GM18870 (cell line): ENCODE measurements at regions not wholly inside any gene's neighbourhood (a gene's known extent, or its start where the extent isn't known, plus 50 kb on each side); places are given as distances from the start of the nearest gene placed in this dataset.

Source experiments
- ATAC-seq: cut with Tn5 transposase; IDR thresholded peaks from one replicate; pipeline ENCODE4 v1.9.1; 2021; ENCODE audit warnings: moderate library complexity; ENCODE audit not compliant: unreplicated experiment

DNA sequence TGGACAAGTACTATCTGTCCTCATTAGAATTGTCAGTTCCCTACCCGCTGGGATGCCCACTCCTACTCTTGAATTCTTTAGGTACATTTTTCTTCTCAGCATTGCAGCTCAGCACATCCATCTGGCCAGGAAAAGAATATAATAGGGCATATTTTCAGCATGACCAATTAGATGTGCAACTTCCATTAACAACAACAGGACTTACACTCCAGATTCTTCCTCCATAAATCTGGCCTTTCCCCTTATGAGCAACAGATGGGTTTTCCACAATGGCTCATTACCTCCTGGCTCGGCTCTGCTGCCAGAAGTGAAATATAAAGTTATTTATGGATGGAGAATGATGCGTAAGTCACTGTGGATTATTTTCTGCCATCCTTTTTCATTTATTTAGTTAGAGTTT is 443.8 kb upstream of the TGFBR2 start:
- no peak for ATAC-seq

DNA sequence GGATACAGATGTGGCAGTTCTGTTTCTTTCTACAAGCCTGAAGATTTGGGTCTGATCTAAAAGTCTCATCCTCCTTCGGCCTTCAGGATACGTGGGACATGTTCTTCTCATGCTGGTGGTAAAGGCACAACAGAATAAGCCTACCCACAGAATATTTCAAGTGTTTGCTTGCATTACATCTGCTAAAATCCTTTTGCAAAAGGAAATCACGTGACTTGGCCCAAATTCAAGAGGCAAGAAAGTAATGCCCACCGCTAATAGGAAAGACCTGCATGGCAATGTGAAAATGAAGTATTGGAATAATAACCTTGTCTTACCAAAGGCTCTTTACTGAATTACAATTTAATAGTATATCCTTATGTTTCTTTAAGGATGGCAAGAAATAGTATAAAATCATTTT is 439.9 kb upstream of the TGFBR2 start:
- no peak for ATAC-seq

DNA sequence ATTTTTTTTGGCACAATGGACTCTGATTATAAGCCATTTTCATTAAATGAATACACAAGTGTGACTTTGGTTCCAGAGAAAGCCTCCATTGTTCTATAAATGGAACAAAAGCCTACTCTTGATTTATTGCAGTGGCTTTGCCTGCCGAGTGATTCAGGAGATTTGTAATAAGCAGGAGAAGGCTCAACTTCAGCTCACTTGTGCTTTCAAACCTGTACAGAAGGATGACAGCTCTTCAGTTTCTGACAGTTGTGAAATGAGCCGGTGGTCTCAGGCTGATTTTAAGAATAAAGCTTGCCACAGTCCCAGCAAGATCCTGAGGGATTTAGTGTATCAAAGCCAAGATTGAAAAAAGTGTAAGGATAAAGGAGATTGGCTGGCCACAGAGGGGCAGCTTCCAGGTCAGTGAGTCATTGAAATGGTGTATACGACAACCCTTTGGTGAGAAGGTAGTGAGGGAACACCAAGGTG is 438.8 kb upstream of the TGFBR2 start:
- no peak for ATAC-seq

DNA sequence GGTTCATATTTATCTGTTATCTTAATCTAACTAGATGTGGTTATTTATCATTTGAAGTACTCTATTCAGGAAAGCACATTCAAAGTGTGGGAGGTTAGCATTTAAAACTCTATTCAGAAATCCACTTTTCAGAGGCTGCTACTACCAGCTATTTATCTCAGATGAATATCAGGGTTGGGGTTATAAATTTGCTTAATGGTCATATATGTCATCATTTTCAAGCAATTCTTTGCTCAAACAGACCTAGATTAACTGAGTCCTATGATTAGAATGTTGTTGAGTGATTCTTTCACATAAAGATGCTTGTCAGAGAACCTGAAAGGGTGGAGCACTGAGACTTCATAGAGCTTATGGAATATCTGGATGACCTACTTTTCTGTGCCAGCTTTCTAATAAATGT is 436.9 kb upstream of the TGFBR2 start:
- no peak for ATAC-seq

DNA sequence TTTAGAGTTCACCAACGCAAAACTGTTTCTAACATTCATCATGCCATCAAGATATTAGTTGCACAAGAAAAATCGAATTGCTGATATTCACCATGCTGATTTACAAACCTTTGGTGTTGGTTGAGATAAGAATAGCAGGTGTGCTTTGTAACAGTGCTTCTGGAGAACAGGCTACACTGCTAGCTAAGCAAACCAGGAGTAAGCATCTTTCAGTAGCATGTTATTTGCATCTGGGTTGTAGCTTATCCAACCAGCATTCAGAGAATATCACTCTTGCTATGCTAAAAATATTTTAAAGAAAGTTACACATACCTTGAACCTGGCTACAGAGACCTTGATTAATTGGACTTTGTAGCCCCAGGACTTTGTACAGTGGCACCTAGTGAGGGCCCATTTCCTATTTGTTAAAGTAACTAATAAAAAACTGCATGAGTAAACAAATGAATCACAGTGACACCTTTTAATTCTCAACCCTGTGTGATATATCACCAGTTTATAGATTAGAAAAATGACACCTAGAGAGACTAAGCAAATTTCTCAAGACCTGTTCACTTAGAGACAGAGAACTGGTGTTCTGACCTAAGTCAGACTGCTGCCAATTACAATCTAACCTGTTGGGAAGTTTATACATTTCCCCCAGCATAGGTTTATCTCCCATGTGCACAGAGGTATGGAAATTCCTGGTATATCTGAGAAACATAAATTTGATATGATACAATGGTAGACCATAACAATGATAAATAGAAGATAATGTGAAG is 435.5 kb upstream of the TGFBR2 start:
- ATAC-seq, result no peak

DNA sequence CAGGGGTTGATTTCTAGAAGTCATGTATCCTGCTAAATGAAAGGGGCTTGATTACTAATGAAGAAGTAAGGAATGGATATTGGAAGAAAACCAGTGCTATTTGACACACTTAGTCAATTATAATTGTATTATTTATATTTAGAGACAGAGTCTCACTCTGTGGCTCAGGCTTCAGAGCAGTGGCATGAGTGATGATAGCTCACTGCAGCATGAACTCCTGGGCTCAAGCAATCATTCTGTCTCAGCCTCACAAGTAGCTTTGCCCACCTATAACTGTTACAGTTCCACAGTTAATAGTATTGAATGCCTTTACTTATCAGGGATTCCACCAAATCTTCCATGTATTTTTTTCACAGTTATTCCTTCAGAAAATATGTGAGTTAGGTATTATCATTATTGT is 432.0 kb upstream of the TGFBR2 start:
- no peak for ATAC-seq

DNA sequence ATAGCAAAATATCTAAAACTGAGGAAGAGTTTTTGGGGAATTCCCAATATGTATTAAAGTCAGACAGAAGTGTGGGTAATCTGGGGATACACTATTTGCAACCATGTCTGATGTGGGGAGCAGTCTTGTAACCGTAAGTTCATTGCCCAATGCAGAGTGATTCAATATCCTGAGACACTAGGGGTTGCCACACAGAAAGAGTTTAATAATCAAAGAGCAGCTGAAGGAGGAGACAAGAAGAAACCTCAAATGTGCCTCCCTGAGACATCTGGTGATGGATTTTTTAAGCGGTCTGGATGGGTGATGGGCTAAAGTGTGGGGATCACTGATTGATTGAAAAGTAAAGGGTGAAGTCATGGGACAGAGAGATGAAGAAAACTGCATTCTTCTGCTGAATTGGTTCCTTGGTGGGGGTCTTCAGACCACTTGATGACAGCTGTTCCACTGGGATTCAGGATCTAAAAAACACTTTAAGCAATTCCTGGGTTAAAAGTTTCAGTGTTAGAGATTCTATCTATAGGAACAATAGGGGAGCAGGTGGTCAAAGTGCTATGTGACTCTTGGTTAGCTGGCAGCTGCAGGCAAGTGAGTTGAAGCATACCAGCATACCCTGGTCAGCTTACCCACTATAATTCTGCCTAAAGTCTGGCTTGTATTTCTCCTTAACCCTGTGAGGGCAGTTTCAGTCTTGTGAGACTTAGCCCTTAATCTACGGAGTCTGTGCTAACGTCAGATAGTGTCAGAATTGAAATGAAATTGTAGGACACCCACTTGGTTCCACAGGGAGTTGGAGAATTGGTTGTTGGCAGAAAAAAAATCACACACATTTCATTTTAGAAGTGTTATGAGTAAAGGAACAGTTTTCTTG is 425.9 kb upstream of the TGFBR2 start:
- ATAC-seq, result no peak

DNA sequence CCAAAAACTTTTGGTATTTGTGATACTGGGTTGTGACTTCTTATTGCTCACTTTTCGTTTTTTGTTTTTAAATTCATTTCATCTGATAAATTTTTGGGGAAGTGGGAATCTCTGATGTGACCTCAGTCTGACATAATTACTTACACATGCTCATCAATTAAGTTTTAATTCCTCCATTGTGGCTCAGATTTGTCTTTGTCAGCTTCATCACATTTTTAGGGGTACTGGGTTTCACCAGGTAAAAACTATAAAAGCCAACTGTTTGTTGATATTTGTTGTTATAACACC is 425.3 kb upstream of the TGFBR2 start:
- ATAC-seq, result no peak

DNA sequence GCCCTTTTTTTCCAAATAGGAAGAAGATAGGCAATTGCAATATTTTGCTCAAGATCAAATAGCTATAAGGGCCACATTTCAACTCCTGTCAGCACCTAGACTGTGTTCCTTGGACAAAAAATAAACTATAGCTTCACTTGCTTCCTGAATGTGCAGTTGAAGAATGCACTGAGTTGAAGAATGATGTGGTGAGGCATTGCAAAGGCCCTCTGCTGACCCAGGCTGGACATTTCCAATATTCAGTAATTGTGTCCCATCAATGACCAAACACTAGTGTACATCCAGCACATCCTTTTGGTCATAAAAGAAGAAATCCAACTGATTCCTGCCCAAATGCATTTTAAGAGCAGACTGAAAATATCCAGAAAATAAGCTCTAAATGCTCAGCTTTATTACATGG is 424.8 kb upstream of the TGFBR2 start:
- no peak for ATAC-seq

DNA sequence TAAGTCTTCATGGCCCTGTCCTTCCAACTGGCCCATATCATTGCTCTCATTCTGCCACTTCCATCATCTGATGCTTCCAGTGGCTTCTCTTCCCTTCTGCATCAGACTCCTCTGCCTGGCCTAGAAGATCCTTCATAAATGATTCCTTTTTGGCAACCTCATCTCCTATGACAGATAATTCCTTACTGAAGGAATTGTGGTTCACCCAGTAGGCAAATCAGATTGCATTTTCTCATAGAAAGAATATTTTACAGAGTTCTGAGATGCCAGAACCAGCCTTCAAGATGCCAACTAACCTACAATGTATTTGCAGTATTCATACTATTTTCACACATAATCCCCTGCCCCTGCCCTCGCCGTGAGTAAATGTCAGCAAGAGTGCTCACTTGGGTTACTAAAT is 423.0 kb upstream of the TGFBR2 start:
- ATAC-seq, result no peak

DNA sequence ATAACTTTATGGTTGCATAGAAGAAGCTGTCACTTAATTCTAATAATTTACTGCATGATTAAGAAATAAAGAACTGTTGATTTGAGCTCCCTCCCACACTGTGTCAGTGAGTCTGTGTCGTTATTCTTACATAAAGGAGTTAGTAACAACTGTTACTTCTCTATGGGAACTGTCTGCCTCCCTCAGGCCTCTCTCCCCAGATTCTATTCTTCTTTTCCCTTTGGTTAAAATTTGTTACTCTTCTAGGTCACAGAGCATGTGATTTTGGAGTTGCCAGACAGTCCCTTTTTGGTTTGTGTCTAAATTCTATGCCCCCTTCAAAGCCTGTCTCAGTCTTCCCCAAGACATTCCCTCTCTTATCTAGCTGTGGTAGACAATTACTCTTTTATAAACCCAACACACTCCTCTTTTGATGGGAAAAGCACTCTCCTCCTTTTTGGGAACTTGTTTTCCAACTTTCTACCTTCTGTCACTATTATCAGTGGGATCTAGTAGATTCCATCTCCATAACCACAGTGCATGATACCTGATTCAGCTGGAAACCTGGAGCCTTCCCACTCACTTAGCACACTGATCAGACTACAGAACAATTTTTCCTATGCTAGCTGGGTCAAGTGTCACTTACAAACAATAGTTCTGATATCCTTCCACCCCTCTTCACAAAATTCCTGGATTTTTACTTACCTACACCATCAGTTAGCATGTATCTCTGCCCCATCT is 422.1 kb upstream of the TGFBR2 start:
- ATAC-seq, result no peak

DNA sequence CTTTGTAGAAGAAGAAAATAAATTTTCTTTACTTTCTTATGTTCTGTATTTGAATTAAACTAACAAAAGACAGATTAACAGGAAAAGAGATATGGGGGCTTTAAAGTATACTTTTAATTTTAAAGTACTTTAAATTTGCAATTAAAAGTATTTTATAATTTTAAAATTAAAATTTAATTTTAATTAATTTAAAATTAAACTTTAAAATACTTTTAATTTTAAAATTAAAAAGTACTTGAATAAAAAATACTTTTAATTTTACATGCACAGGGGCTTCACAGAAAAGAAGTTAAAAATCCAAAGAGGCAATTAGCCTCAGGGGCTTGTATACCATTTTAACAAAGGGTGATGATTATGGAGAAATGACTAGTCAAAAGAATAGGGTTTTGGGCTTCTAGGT is 420.5 kb upstream of the TGFBR2 start:
- ATAC-seq, result no peak

DNA sequence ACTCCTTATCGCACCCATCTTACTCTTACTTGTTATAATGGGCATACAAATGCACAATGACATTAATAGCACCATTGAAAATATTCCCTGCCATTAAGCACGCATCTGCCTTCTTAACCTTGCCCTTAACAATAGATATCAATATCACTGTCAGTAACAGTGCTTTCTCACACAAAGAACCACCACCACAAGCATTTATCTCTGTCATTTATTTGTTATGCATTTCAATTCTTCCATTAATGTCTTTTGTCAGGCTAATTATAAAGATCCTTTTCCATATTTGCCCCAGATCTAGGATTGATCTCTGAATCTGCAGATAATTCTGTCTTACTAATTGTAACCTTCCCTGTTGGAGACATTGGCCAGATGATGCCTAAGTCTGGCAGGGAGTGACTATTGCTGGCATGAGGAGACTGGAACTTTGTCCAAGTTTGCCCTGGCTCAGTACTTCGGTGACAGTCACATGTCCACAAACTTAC is 419.6 kb upstream of the TGFBR2 start:
- ATAC-seq, result no peak

DNA sequence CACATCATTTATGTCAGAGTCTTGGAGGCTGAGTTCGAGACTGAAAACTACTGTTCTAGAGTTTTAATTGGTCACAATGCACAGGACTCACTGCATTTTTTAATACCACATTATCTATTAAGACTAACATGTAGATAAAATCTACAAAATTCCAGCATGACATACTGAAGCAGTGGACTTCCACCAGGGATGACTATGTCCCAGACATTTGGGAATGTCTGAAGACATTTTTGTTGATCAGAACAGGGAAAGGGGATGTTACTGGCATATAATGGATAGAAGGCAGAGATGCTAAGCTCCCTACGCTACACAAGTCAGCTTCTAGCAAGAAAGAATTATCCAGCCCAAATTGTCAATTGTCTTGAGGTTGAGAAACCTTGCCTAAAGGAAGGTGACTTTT is 419.0 kb upstream of the TGFBR2 start:
- ATAC-seq, result no peak

DNA sequence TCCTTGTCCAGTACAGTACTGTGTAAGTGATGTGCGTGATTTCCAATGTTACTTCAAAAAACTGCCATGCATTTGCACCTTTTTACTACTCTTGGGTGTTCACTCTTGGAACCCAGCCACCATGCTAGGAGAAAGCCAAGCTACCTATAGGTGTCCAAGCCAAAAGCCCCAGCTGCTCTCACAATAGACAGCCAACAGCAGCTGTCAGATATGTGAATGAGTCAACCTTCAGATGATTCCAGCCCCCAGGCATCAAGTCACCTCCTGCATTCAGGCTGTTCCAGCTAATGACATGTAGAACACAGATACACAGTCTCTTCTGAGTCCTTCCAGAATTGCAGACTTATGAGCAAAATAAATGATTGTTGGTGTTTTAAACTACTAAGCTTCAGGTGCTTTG is 417.7 kb upstream of the TGFBR2 start:
- ATAC-seq, result no peak

DNA sequence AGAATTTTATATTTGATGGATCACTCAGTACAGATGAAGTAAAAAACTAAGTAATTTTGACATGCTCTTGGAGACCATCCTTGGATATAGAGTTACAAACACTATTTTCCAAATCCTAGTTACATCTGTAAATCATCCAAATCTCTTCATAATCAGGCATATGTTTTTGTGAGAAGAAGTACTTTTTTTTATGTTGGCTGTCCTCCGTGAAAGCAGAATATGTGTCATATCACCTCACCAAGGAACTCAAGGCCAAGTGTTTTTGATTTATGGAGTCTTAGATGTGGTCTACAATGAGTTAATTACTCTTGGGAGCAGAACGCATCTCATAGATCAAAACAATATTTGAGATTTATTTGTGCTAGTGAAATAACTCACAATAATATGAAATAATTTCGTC is 416.5 kb upstream of the TGFBR2 start:
- ATAC-seq, result no peak

DNA sequence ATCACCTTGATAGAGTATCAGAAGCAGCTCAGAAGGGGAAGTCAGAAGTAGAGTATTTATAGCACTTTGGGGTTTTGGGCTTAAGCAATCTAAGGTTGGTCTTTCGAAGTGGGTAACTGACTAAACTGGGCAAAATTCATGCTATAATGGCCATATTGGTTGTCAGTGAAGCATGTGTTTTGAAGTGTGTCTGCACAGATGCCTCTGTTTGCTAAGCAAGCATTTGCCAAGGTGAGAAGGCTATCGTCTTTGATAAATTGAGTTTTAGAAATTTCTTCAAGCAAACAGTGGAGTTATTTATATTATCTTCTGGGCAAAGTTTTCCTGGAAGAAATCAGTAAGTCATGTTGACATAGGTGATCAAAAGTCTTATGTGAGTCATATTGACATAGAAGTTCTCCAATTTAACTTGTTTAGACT is 412.8 kb upstream of the TGFBR2 start:
- no peak for ATAC-seq

DNA sequence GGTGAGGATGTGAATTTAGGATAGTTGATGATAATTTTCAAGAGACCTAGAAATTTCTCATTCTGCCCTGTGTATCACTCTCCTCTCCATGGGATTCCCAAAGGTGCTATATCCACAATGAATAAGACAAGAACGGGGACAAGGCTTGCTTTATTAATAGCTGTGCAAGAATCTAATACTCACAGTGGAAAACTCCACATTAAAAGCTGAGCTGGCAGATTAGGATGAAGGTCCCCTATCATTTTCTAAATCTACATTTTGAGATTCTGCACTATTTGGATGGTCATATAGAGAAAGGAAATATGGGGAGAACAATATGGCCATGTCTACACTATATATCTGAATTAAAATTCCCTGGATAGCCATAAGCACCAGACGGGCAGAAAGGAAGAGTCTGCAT is 411.0 kb upstream of the TGFBR2 start:
- no peak for ATAC-seq

DNA sequence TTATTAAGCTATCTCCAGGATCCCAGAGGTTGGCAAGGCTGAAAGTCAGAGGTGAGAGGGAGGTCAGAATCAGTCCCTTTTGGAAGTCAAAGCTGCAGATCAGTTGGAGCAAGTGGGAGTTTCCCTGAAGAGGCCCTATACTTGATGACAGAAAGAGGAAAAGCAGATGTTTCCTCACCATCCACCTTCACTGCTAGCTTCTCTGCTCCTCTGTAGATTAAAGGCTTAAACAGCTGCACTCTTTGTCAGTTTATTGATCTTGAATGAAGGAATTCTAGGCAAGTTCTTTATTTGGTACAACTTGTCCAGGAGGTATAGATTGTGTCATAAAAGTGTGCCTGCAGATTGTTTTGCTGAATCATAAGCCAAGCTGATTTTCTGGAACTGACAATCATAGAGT is 408.2 kb upstream of the TGFBR2 start:
- no peak for ATAC-seq

DNA sequence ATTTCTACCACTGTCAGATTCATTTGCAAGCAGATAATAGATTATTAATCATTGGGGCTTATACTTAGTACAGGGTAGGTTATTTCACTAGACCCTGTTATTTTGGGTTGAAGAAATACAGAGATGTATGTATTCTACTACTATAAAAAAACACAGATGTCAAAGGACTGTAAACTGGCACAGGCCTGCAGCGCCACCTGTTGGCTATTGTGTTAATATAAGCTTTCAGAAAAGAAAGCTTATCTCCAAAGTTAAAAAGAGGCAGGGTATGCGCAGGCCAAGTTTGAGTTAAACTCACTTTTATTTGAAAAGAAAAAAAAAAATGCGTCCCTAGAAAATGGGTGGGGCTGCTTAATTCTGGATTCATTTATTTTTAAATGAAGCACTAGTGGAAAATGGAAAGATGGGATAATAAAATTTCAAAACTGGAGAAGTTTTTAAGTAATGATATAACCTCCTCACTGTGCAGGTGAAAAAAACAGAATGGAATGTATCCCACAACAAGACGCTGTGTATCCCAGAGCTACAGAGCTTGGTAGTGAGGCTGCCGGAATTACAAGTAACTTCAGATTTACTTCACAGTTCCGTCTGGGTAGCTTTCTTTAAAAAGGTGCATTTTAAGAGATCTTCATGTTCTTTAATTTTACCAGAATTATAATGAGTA is 407.2 kb upstream of the TGFBR2 start:
- ATAC-seq, result peak; percentile 55

DNA sequence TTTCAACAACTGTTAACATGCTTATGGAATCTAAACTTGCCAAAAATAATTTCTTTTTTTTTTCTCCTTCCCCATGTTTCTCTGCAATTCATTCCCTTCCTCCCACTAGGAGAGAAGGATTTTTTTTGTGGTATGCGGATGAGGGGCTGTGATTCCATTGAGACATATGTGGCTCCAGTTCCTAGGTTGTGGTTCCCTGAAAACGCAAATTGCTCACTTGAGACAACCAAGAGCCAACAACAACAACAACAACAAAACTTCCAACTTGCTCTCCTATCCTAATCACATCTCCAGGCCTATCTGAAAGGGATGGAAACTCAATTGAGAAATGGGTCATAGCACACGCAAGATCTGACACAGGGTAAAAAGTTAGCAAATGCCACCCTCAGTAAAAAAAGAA is 406.5 kb upstream of the TGFBR2 start:
- no peak for ATAC-seq
